Astrocyte of the spinal cord (primary cell): ENCODE measurements at regions not wholly inside any gene's neighbourhood (a gene's known extent, or its start where the extent isn't known, plus 50 kb on each side); places are given as distances from the start of the nearest gene placed in this dataset.

Experiments
- DNase-seq: peaks from one replicate; pipeline ENCODE4 v3.0.0; 2011; ENCODE audit warnings: low read depth, low spot score
- H3K4me3 ChIP-seq: 2 replicates; pipeline ENCODE4 v1.5.1; 2011; ENCODE audit warnings: low read depth, mild to moderate bottlenecking, low read length, moderate library complexity
- in situ Hi-C: cut with HindIII; loops from 2 replicates; pipeline ENCODE4 v1.10.0; 2017; ENCODE audit warnings: low sequenced_read_pairs
- TF ChIP-seq, protein P1 (sequence below): IDR thresholded peaks from 2 replicates; pipeline ENCODE4 v1.5.1; 2012; ENCODE audit warnings: low read depth, mild to moderate bottlenecking, low read length, inconsistent platforms

DNA sequence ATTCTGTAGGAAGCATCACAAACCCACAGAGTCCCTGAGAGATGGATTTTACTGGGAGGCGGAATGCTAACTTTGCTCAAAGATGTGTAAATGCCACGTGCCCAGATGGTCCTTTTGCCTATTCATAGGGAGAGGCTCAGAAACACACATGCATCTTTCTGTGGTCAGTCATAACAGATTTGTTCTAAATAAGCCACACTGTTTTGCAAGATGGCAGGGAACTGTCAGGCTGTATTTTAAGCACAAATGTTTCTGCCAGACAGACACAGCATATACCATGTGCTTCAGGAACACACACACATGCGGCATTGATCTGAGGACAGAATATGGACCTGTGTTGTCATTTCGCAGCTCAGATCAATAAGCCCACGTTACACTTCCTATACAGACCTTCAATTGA lies 312.0 kb downstream of the GPD2 start:
- in situ Hi-C loops, result no loop called here
- DNase-seq, result no peak
- H3K4me3 ChIP-seq, result no peak overlapping the region
- TF ChIP-seq, protein P1, sequence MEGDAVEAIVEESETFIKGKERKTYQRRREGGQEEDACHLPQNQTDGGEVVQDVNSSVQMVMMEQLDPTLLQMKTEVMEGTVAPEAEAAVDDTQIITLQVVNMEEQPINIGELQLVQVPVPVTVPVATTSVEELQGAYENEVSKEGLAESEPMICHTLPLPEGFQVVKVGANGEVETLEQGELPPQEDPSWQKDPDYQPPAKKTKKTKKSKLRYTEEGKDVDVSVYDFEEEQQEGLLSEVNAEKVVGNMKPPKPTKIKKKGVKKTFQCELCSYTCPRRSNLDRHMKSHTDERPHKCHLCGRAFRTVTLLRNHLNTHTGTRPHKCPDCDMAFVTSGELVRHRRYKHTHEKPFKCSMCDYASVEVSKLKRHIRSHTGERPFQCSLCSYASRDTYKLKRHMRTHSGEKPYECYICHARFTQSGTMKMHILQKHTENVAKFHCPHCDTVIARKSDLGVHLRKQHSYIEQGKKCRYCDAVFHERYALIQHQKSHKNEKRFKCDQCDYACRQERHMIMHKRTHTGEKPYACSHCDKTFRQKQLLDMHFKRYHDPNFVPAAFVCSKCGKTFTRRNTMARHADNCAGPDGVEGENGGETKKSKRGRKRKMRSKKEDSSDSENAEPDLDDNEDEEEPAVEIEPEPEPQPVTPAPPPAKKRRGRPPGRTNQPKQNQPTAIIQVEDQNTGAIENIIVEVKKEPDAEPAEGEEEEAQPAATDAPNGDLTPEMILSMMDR, result no peak

DNA sequence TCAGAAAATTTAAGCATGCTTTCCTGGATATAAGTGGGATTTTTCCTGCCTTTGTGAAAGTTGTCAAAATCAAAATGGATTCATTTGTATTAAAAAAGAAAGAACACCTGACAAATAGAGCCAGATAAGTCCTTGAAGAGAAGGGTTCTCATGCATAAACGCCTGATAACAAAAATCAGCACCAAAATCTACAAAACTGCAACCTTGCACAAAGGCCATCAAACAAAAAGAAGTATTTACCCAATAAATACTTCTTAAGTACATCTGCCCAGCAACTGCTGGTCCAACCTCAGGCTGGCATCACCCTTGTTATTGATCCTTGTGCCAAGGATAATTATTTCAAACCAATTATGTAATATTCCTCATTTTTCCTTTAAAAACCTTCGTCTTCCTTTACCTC lies 315.9 kb downstream of the GPD2 start:
- no peak overlapping the region for H3K4me3 ChIP-seq
- in situ Hi-C loops, result no loop called here
- no peak for DNase-seq
- TF ChIP-seq, protein P1, result no peak

DNA sequence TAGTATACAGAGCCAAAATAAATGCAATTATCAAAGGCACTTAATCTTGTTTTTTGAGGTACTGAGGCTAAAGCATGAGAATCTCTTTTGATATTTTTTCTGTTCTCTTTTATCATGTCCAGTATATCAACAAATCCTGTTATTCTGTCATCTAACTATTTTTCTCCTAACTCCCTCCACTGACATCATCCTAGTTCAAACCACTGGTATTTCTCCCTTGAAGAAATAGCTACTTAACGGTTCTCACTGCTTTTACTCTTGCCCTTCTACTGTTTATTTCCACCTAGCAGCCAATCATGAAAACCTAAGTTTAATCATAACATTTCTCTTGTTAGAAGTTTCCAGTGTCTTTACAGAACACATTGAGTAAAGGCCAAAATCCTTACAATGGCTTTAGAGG lies 317.6 kb downstream of the GPD2 start:
- in situ Hi-C loops, result no loop called here
- no peak overlapping the region for H3K4me3 ChIP-seq
- no peak for DNase-seq
- TF ChIP-seq, protein P1, result no peak

DNA sequence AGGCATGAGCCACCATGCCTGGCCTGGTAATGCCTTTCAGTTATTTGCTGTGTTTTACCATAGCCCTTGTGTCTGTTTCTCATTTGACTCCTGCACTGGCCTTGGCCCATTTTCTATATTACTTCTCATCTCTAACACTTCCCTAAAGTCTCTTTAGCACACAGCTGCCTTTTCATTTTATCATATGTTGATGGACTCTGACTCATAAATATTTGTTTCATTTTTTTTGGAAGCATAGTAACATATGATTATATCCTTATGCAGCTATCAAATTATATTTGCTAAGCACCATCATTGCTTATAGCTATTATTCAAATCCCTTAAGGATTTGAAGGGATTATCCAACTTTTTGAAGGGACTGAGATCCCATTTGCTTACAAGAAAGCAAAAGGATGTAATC lies 320.3 kb downstream of the GPD2 start:
- TF ChIP-seq, protein P1, result no peak
- in situ Hi-C loops, result no loop called here
- no peak overlapping the region for H3K4me3 ChIP-seq
- DNase-seq, result no peak

DNA sequence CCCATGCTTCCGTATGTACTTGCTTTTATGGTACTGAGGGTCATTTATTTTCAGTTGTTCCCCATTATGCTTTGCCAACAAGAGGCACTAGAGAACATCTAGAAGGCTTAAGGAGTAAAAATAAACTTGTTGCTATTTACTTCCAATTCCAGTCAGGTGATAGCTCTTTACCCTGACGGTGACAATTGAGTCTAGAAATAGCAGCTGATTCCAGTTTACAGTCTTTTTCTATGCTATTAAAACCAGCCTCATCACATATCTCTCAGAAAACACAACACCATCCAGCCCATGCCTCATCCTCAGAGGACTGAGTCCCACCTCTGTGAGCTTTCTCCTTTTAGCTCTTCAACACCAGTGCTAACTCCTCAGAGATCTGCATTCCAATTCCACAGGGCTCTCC lies 327.0 kb downstream of the GPD2 start:
- H3K4me3 ChIP-seq, result no peak overlapping the region
- TF ChIP-seq, protein P1, result no peak
- no peak for DNase-seq
- in situ Hi-C loops, result no loop called here

DNA sequence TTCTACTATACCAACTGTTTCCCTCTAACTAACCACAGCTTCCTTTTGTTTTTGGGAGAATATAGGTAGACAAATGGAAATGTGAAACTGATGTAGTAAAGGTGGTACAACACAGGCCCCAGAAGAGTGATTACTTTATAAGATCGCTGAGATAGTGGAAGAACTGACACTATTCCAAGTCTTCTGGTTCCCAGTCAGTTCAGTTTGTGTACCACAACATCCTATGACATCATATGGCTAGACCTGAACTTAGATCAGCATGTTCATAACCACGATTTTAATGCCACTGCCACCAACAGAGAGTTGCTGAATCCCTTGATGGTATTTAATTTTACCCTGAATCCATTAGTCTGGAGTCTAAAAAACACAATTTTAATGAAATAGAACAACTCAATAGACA lies 328.9 kb downstream of the GPD2 start:
- no peak for DNase-seq
- H3K4me3 ChIP-seq, result no peak overlapping the region
- in situ Hi-C loops, result no loop called here
- TF ChIP-seq, protein P1, result no peak

DNA sequence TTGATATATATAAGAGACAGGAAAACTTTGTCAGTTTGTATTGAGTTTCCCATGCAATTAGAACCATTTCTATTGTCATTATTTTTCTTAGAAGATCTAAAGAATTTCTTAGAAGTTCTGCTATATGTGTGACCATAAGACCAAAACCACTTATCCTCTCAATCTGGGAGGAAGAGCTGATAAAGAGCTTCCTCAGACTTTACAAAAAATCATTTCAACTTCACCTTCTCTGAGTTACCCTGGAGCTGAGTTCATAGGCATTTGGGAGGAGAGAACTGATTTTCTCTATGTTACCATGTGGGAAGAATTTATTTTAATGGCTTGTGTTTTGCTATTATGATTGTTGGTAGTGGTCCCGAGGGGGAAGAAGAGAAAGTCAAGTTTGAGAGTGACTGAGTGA lies 329.3 kb downstream of the GPD2 start:
- DNase-seq, result no peak
- no peak overlapping the region for H3K4me3 ChIP-seq
- in situ Hi-C loops, result no loop called here
- TF ChIP-seq, protein P1, result no peak
